ENCODE measurements at regions not wholly inside any gene's neighbourhood (a gene's known extent, or its start where the extent isn't known, plus 50 kb on each side); places are given as distances from the start of the nearest gene placed in this dataset.
"Not testable (repeated sequence)": the region's sequence is repeated elsewhere in the genome, so short reads cannot be mapped to it uniquely, and the experiment has no call there.

DNA sequence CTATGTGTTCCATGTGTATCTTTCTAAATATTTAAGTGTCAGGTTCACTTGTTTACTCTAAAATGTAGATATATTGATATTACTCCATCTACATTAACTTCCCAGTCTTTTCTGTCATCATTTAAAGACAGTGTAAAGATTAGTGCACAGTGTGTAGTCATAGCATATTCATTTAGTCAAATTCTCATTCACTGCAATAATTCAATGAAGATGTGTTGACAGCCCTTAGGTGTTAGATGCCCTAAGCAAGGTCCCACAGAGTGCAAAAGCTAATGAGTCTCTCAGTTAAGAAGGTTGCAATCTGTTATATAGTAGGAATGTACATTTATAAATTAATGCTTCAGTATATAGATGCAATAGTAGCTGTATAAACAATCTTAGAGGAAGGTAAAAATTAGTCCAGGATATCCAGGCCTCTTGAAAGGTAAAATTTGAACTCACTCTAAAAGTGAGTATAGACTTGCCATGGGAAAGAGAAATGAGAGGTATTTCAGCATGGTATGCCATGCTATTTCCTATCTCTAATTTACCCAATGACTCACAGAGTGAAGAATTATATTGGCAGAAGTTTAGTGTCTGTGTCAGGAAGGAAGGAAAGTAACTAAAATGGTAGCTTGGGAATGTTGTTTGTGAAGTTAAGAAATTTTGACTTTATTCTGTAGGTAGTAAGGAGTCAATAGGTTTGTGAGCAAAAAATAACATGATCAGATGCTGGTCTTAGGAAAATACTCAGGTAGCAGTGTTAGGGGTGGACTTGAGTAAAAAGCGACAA, 969.9 kb upstream of the CITED2 start:
- DNase-seq (ENCODE audit: low read depth) = no peak
- TF ChIP-seq, protein P1, sequence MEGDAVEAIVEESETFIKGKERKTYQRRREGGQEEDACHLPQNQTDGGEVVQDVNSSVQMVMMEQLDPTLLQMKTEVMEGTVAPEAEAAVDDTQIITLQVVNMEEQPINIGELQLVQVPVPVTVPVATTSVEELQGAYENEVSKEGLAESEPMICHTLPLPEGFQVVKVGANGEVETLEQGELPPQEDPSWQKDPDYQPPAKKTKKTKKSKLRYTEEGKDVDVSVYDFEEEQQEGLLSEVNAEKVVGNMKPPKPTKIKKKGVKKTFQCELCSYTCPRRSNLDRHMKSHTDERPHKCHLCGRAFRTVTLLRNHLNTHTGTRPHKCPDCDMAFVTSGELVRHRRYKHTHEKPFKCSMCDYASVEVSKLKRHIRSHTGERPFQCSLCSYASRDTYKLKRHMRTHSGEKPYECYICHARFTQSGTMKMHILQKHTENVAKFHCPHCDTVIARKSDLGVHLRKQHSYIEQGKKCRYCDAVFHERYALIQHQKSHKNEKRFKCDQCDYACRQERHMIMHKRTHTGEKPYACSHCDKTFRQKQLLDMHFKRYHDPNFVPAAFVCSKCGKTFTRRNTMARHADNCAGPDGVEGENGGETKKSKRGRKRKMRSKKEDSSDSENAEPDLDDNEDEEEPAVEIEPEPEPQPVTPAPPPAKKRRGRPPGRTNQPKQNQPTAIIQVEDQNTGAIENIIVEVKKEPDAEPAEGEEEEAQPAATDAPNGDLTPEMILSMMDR (IDR thresholded peaks at IDR 0.05; ENCODE audit: insufficient read depth, low read depth, low read length, missing control alignments) = no peak

GRCh38 chr6:140343128-140343527, 968.7 kb upstream of the CITED2 start:
- TF ChIP-seq, protein P1 (IDR thresholded peaks at IDR 0.05; ENCODE audit: insufficient read depth, low read depth, low read length, missing control alignments) = no peak
- no peak overlapping the region for H3K4me3 ChIP-seq (ENCODE audit: low read depth, low read length)
- DNase-seq (ENCODE audit: low read depth) = no peak

More for the DNA sequence above, 969.9 kb upstream of the CITED2 start:
- H3K4me3 ChIP-seq (ENCODE audit: low read depth, low read length) = no peak overlapping the region

DNA sequence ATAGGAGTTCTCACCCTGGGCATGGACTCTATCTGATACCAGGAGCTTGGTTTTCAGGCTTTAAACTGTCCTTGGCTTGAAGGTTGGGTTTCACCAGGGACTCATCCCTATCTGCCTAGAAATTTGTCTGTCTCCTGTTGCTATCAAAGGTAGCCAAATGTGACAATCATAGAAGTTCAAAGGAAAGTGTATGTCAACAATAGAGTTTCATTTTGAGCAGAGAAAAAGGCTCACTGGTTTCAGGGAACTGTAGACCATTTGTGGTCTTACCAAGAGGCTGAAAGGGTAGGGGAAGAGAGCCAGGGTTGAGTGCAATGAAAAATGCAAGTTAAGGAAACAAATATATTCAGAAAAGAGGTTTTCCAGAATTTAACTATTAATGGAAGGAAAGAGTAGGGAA, 966.8 kb upstream of the CITED2 start:
- DNase-seq (ENCODE audit: low read depth) = no peak
- TF ChIP-seq, protein P1 (IDR thresholded peaks at IDR 0.05; ENCODE audit: insufficient read depth, low read depth, low read length, missing control alignments) = no peak
- H3K4me3 ChIP-seq (ENCODE audit: low read depth, low read length) = no peak overlapping the region

- no peak overlapping the region for H3K4me3 ChIP-seq (ENCODE audit: low read depth, low read length)
- TF ChIP-seq, protein P1 (IDR thresholded peaks at IDR 0.05; ENCODE audit: insufficient read depth, low read depth, low read length, missing control alignments) = no peak
- no peak for DNase-seq (ENCODE audit: low read depth)
These were observed 966.3 kb upstream of the CITED2 start for GRCh38 chr6:140340795-140341194.

DNA sequence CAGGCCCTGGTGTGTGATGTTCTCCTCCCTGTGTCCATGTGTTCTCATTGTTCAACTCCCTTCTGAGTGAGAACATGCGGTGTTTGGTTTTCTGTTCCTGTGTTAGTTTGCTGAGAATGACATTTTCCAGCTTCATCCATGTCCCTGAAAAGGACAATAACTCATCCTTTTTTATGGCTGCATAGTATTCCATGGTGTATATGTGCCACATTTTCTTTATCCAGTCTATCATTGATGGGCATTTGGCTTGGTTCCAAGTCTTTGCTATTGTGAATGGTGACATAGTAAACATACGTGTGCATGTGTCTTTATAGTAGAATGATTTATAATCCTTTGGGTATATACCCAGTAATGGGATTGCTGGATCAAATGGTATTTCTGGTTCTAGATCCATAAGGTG, 964.6 kb upstream of the CITED2 start:
- not testable (repeated sequence) for H3K4me3 ChIP-seq (ENCODE audit: low read depth, low read length); DNase-seq (ENCODE audit: low read depth)

- TF ChIP-seq, protein P1 (IDR thresholded peaks at IDR 0.05; ENCODE audit: insufficient read depth, low read depth, low read length, missing control alignments) = no peak
- DNase-seq (ENCODE audit: low read depth) = no peak
- no peak overlapping the region for H3K4me3 ChIP-seq (ENCODE audit: low read depth, low read length)
These were observed 947.4 kb upstream of the CITED2 start for GRCh38 chr6:140321891-140322290.

- no peak for DNase-seq (ENCODE audit: low read depth)
- TF ChIP-seq, protein P1 (IDR thresholded peaks at IDR 0.05; ENCODE audit: insufficient read depth, low read depth, low read length, missing control alignments) = no peak
- H3K4me3 ChIP-seq (ENCODE audit: low read depth, low read length) = no peak overlapping the region
These were observed 945.9 kb upstream of the CITED2 start for GRCh38 chr6:140320081-140321080.

Measured in GM12865 (cell line).